Smooth muscle cell (in vitro differentiated cells): ENCODE measurements at regions not wholly inside any gene's neighbourhood (a gene's known extent, or its start where the extent isn't known, plus 50 kb on each side); places are given as distances from the start of the nearest gene placed in this dataset.

Experiments used
- DNase-seq: peaks from one replicate; lab custom pipeline; 2025; ENCODE audit not compliant: unreplicated experiment; lab: John Stamatoyannopoulos, UW
- H2AFZ ChIP-seq: fragments of 200-600 bp; sonication (generic); 2 replicates; pipeline ENCODE4 v1.6.0; 2016; ENCODE audit warnings: antibody characterized with exemption, low read depth, mild to moderate bottlenecking
- H3F3A ChIP-seq: fragments of 200-600 bp; sonication (generic); 2 replicates; pipeline ENCODE4 v1.6.0; 2017; ENCODE audit warnings: antibody characterized with exemption, low read depth
- H3K27ac ChIP-seq: fragments of 200-600 bp; sonication (generic); 2 replicates; pipeline ENCODE4 v1.5.1; 2016; ENCODE audit warnings: low read depth, mild to moderate bottlenecking
- H3K27me3 ChIP-seq: fragments of 200-600 bp; sonication (generic); 2 replicates; pipeline ENCODE4 v1.6.1; 2016; ENCODE audit warnings: low read depth, mild to moderate bottlenecking
- H3K36me3 ChIP-seq: fragments of 200-600 bp; sonication (generic); 2 replicates; pipeline ENCODE4 v1.5.1; 2016; ENCODE audit warnings: low read depth
- H3K4me1 ChIP-seq: fragments of 200-600 bp; sonication (generic); 2 replicates; pipeline ENCODE4 v1.5.1; 2016; ENCODE audit warnings: low read depth
- H3K4me2 ChIP-seq: fragments of 200-600 bp; sonication (generic); 2 replicates; pipeline ENCODE4 v1.6.0; 2016; ENCODE audit warnings: mild to moderate bottlenecking
- H3K4me3 ChIP-seq: fragments of 200-600 bp; sonication (generic); 2 replicates; pipeline ENCODE4 v1.5.1; 2016; ENCODE audit warnings: mild to moderate bottlenecking
- H3K79me2 ChIP-seq: fragments of 200-600 bp; sonication (generic); 2 replicates; pipeline ENCODE4 v1.6.0; 2016; ENCODE audit warnings: low read depth, mild to moderate bottlenecking
- H3K9ac ChIP-seq: fragments of 200-600 bp; sonication (generic); 2 replicates; pipeline ENCODE4 v1.6.0; 2016; ENCODE audit warnings: low read depth
- H3K9me3 ChIP-seq: fragments of 200-600 bp; sonication (generic); replicated peaks from 2 replicates; pipeline ENCODE4 v1.5.1; 2016; ENCODE audit warnings: low read depth
- H4K20me1 ChIP-seq: fragments of 200-600 bp; sonication (generic); 2 replicates; pipeline ENCODE4 v1.6.0; 2016; ENCODE audit warnings: low read depth
- WGBS: methylation state at CpG from one replicate; pipeline ENCODE4 v1.1.7; 2016; ENCODE audit warnings: low lambda C conversion rate; 5-methylcytosine and 5-hydroxymethylcytosine counted together
- TF ChIP-seq, protein P1 (sequence below): fragments of 200-600 bp; sonication (generic); IDR thresholded peaks from 2 replicates; pipeline ENCODE4 v1.5.1; 2017; ENCODE audit warnings: borderline replicate concordance, mild to moderate bottlenecking, antibody characterized with exemption; ENCODE audit not compliant: insufficient read depth, poor library complexity, severe bottlenecking

DNA sequence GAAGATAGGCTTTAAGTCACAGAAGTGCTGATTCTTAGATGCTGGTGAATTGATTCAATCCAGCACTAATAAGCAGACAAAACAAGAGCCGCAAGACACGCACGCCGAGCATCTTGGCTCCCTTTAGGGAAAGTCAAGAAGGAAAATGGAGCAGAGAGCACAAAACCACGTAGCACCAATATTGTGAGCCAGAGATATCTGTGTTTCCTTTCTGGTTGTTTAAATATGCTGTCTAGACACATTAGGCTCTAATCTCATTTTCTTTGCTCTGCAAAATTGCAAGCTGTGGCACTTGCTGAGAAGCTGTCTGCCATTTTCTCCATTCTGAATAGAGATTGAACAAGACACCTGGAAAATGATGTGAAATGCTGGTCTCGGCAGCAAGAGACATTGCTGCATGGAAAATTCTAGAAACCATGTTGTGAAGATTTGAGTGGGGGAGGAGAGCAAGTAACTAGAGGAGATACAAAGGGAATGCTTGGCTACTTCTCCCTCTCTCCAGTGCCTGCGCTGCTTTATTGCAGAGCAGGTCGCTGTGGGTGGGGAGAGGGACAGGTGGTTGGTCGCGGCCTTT, 336.3 kb downstream of the MED10 start:
- H3K9ac ChIP-seq, result no peak overlapping the region
- WGBS, result 94% methylated on average over 10 of the region's 10 CpGs

DNA sequence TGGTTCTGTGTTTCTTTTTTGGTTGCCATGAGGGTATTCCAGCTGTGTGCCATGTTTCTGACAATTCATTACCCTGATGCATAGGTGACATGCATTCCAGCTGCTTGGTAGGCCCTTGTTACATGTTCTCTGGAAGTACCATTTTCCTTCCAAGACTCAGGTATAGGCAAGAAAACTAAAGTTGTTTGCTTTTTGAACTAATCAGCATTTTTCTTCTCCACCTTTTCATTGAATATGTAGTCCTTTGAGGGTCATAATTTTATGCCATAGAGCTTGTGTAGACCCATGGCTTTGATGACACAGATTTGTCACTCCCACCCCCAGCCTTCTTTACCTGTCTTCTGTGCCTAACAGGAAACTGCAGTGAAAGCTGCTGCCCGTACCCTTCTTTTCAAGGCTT, 339.2 kb downstream of the MED10 start:
- Histone ChIP-seq H4K20me1 (no peaks in the 10 kb centered on the region), H3K9me3 (no peaks in the 10 kb centered on the region), H3K27ac (no peak overlapping the region), H3K4me1 (no peaks in the 10 kb centered on the region), H2AFZ (no peak overlapping the region), H3K4me3 (no peak overlapping the region), H3K4me2 (no peak overlapping the region), H3F3A (no peaks in the 10 kb centered on the region), H3K36me3 (no peaks in the 10 kb centered on the region), H3K27me3 (peaks cover 4% of the 10 kb centered on the region), H3K79me2 (no peaks in the 10 kb centered on the region), H3K9ac (no peak overlapping the region)
- 89% methylated on average over 1 of the region's 1 CpG for WGBS
- TF ChIP-seq, protein P1, sequence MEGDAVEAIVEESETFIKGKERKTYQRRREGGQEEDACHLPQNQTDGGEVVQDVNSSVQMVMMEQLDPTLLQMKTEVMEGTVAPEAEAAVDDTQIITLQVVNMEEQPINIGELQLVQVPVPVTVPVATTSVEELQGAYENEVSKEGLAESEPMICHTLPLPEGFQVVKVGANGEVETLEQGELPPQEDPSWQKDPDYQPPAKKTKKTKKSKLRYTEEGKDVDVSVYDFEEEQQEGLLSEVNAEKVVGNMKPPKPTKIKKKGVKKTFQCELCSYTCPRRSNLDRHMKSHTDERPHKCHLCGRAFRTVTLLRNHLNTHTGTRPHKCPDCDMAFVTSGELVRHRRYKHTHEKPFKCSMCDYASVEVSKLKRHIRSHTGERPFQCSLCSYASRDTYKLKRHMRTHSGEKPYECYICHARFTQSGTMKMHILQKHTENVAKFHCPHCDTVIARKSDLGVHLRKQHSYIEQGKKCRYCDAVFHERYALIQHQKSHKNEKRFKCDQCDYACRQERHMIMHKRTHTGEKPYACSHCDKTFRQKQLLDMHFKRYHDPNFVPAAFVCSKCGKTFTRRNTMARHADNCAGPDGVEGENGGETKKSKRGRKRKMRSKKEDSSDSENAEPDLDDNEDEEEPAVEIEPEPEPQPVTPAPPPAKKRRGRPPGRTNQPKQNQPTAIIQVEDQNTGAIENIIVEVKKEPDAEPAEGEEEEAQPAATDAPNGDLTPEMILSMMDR, result no peak
- no peak for DNase-seq

More for the DNA sequence above, 336.3 kb downstream of the MED10 start:
- no peak overlapping the region for H3K27ac ChIP-seq
- no peak overlapping the region for H3K4me2 ChIP-seq
- H3K4me1 ChIP-seq, result no peaks in the 10 kb centered on the region
- H2AFZ ChIP-seq, result no peak overlapping the region
- no peaks in the 10 kb centered on the region for H3K36me3 ChIP-seq
- peaks cover 4% of the 10 kb centered on the region for H3K27me3 ChIP-seq
- H3K4me3 ChIP-seq, result no peak overlapping the region
- H3K9me3 ChIP-seq, result no peaks in the 10 kb centered on the region
- no peaks in the 10 kb centered on the region for H3K79me2 ChIP-seq
- DNase-seq, result no peak
- no peaks in the 10 kb centered on the region for H4K20me1 ChIP-seq
- TF ChIP-seq, protein P1, result no peak
- H3F3A ChIP-seq, result no peaks in the 10 kb centered on the region

DNA sequence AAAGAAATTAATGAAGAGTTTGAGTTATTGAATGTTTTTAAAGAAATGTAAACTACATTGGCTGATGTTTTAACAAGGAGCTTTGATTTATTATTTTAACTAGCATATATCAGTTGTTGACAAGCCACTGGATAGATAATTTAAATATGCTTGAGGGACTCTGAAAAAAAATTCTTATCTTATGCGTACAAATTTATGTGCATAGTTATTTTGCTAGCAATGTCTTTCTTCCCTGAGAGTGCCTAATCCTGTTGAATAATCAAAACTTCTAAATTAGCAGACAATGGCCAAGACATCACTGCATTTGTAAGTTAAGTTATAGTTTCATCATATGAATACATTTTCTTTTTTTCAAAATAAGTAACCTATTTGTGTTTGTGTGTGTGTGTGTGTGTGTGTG, 342.3 kb downstream of the MED10 start:
- Histone ChIP-seq H3K4me2 (no peak overlapping the region), H3K27ac (no peak overlapping the region), H3K9ac (no peak overlapping the region), H3K79me2 (no peaks in the 10 kb centered on the region), H4K20me1 (no peaks in the 10 kb centered on the region), H3F3A (no peaks in the 10 kb centered on the region), H3K4me3 (no peak overlapping the region), H3K27me3 (peaks cover 4% of the 10 kb centered on the region), H2AFZ (no peak overlapping the region), H3K9me3 (no peaks in the 10 kb centered on the region), H3K4me1 (no peaks in the 10 kb centered on the region), H3K36me3 (no peaks in the 10 kb centered on the region)
- TF ChIP-seq, protein P1, result no peak
- no peak for DNase-seq
- WGBS, result 88% methylated on average over 1 of the region's 1 CpG

DNA sequence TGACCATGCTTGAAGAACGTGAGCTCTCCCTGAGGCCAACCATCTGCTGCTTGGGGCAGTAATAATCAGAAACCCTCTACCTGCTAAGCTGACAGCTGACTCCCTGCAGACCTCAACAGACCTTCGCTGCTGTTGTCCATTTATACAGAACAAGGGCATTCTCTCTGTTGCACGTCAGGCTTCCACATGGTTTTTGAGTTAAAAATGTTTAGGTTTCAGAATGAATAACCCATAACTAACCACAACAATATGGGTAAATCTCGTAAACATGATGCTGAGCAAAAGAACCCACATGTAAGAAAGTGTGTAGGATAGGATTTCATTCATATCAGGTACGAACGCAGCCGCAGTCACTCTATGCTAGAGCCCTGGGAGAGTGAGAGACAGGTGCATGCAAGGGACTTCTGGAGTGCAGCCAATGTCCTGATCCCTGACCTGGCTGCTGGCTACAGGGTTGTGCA, 348.5 kb downstream of the MED10 start:
- no peak overlapping the region for H3K4me3 ChIP-seq
- H3K4me1 ChIP-seq, result no peaks in the 10 kb centered on the region
- no peaks in the 10 kb centered on the region for H3F3A ChIP-seq
- WGBS, result 71% methylated on average over 7 of the region's 7 CpGs
- no peak overlapping the region for H3K9ac ChIP-seq
- no peaks in the 10 kb centered on the region for H3K9me3 ChIP-seq
- no peaks in the 10 kb centered on the region for H3K79me2 ChIP-seq
- DNase-seq, result no peak
- TF ChIP-seq, protein P1, result no peak
- no peak overlapping the region for H2AFZ ChIP-seq
- no peak overlapping the region for H3K27ac ChIP-seq
- H3K36me3 ChIP-seq, result no peaks in the 10 kb centered on the region
- H4K20me1 ChIP-seq, result no peaks in the 10 kb centered on the region
- H3K4me2 ChIP-seq, result no peak overlapping the region
- no peaks in the 10 kb centered on the region for H3K27me3 ChIP-seq
